ENCODE measurements at regions not wholly inside any gene's neighbourhood (a gene's known extent, or its start where the extent isn't known, plus 50 kb on each side); places are given as distances from the start of the nearest gene placed in this dataset.

- no peak for TF ChIP-seq CHD2 (IDR thresholded peaks at IDR 0.05; ENCODE audit: low read length, partially characterized antibody)
- TF ChIP-seq CTCF (IDR thresholded peaks at IDR 0.05) = no peak
- TF ChIP-seq FOSL2 (IDR thresholded peaks at IDR 0.05; ENCODE audit: borderline replicate concordance, low read depth) = no peak
- TF ChIP-seq POLR2AphosphoS5 (IDR thresholded peaks at IDR 0.05; ENCODE audit: low read depth, low read length) = no peak
- TF ChIP-seq GATA2 (CRISPR knock-in tag; IDR thresholded peaks at IDR 0.05) = no peak
- TF ChIP-seq, protein P1, sequence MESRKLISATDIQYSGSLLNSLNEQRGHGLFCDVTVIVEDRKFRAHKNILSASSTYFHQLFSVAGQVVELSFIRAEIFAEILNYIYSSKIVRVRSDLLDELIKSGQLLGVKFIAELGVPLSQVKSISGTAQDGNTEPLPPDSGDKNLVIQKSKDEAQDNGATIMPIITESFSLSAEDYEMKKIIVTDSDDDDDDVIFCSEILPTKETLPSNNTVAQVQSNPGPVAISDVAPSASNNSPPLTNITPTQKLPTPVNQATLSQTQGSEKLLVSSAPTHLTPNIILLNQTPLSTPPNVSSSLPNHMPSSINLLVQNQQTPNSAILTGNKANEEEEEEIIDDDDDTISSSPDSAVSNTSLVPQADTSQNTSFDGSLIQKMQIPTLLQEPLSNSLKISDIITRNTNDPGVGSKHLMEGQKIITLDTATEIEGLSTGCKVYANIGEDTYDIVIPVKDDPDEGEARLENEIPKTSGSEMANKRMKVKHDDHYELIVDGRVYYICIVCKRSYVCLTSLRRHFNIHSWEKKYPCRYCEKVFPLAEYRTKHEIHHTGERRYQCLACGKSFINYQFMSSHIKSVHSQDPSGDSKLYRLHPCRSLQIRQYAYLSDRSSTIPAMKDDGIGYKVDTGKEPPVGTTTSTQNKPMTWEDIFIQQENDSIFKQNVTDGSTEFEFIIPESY (IDR thresholded peaks at IDR 0.05; ENCODE audit: borderline replicate concordance, low read depth) = no peak
- no peak for TF ChIP-seq NFIC (IDR thresholded peaks at IDR 0.05; ENCODE audit: borderline replicate concordance)
- no peak for TF ChIP-seq RCOR1 (IDR thresholded peaks at IDR 0.05; ENCODE audit: low read length)
- TF ChIP-seq MAX (IDR thresholded peaks at IDR 0.05; ENCODE audit: low read depth) = no peak
- TF ChIP-seq RFX5 (IDR thresholded peaks at IDR 0.05; ENCODE audit: low read length) = no peak
- TF ChIP-seq, protein P2, sequence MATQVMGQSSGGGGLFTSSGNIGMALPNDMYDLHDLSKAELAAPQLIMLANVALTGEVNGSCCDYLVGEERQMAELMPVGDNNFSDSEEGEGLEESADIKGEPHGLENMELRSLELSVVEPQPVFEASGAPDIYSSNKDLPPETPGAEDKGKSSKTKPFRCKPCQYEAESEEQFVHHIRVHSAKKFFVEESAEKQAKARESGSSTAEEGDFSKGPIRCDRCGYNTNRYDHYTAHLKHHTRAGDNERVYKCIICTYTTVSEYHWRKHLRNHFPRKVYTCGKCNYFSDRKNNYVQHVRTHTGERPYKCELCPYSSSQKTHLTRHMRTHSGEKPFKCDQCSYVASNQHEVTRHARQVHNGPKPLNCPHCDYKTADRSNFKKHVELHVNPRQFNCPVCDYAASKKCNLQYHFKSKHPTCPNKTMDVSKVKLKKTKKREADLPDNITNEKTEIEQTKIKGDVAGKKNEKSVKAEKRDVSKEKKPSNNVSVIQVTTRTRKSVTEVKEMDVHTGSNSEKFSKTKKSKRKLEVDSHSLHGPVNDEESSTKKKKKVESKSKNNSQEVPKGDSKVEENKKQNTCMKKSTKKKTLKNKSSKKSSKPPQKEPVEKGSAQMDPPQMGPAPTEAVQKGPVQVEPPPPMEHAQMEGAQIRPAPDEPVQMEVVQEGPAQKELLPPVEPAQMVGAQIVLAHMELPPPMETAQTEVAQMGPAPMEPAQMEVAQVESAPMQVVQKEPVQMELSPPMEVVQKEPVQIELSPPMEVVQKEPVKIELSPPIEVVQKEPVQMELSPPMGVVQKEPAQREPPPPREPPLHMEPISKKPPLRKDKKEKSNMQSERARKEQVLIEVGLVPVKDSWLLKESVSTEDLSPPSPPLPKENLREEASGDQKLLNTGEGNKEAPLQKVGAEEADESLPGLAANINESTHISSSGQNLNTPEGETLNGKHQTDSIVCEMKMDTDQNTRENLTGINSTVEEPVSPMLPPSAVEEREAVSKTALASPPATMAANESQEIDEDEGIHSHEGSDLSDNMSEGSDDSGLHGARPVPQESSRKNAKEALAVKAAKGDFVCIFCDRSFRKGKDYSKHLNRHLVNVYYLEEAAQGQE (IDR thresholded peaks at IDR 0.05; ENCODE audit: low read depth, low read length) = no peak
- no peak for TF ChIP-seq RAD21 (IDR thresholded peaks at IDR 0.05; ENCODE audit: low read length)
Observed at GRCh38 chr12:132407451-132407961, 78.1 kb upstream of the GALNT9 start.
